OCI-M2 (cell line): ENCODE measurements at regions not wholly inside any gene's neighbourhood (a gene's known extent, or its start where the extent isn't known, plus 50 kb on each side); places are given as distances from the start of the nearest gene placed in this dataset.

Source experiments
- DNase-seq: peaks from one replicate; lab custom pipeline; 2025; ENCODE audit not compliant: unreplicated experiment; lab: John Stamatoyannopoulos, UW

DNA sequence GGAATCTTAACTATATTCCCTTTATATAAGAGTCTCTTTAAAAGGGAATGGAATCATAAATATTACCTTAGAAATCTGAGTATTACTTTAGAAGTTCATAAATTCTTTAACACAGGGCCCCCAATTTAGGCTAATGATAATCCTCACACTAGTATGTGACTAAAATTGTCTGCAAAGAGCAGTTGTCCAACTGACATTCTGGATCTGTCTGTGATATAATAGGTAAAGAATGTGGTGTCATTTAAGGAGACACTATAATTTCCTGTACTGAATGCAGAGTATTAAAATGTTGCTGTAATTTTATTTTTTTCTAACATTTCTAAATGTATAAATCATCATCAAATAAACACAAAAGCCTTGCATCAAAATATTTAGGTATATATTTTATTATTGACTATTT is 128.5 kb upstream of the DST start:
- no peak for DNase-seq

GRCh38 chr6:56770011-56770520 is 127.4 kb upstream of the DST start:
- DNase-seq: no peak

DNA sequence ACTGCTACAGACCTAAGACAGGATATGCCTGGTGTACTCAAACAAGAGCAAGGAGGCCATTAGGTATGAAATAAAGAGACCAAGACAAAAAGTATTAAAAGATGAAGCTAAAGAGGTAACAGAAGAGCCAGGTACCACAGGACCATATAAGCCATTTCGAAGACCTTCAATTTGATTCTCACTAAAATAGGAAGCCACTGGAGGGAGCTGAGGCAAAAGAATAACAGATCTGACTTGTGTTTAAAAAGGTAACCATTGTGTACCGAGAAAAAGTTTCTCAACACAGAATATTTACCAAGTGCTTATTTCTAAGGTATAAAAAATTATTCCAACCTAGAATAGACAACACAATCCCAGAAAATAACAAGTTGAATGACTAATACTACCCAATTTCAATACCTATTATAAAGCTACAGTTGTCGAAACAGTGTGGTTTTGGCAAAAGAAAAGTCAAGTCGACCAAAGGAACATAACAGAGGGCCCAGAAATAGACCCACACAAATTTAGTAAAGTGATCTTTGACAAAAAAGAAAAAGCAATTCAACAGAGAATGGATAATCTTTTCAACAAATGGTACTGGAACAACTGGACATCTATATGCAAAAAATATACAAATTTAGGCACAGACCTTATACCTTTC is 125.3 kb upstream of the DST start:
- no peak for DNase-seq

- DNase-seq: no peak
Observed at GRCh38 chr6:56767435-56767834, 124.7 kb upstream of the DST start.

GRCh38 chr6:56766806-56767178 is 124.1 kb upstream of the DST start:
- DNase-seq: no peak

DNA sequence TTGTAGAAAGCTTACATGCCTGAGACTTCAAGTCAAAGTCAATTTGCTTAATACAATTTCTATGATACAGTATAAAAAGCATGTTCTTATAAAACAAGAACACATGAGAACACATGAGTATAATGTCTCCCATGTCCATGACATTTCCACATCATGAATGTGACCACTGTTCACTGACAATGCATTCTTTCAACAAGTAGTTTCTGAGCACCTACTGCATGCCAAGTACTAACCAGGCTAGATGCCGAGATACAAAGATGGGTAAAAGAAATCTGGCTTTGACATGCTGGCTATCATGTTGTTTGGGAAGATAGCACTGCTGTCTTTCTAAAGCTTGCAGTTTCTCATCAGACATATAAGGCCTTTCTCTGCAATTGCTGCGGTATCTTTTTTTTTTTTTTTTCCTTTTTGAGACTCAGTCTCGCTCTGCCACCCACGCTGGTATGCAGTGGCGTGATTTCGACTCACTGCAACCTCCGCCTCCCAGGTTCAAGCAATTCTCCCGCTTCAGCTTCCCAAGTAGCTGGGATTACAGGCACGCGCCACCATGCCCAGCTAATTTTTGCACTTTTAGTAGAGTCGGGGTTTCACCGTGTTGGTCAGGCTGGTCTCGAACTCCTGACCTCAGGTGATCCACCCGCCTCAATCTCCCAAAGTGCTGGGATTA is 123.6 kb upstream of the DST start:
- DNase-seq: no peak

GRCh38 chr6:56765494-56765893 is 122.8 kb upstream of the DST start:
- no peak for DNase-seq

DNA sequence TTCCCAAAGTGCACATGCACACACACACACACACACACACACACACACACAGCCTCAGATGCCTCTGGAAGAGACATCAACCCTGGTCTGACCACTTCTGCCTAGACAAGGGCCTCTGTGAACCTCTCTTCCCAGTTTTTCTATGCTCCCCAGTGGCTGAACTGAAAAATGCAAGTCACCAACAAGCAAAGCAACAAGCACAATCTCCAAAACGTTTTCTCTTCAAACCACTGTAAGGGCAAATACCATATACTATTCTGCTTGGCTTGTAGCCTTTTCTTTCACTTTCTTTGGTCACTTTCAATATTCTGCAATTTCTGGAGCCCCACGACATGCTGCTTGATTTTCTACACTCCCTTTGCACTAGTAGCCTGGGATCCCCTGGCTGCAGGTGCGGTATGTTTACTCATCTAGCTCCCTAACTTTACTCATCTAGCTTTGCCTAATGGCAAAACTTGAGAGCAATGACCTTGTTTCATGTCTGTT is 121.4 kb upstream of the DST start:
- no peak for DNase-seq

DNA sequence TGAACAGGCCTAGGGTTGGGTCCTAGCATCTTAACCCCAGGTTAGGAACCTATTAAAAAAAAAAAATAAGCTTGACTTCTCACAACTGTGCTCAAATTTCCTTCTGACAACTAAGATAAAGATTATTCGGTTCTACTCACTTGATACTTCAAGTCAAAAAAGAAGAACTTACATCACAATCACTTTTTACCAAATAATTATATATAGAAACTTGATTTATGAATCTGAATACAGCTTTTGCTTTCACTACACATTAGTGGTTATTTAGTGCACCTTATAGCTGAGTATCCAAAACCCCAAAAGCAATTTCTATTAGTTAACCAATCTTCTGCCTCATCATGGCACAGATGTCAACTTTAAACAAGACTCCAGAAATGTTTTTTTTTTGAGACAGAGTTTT is 119.0 kb upstream of the DST start:
- no peak for DNase-seq

GRCh38 chr6:56760842-56761241 is 118.2 kb upstream of the DST start:
- no peak for DNase-seq

DNA sequence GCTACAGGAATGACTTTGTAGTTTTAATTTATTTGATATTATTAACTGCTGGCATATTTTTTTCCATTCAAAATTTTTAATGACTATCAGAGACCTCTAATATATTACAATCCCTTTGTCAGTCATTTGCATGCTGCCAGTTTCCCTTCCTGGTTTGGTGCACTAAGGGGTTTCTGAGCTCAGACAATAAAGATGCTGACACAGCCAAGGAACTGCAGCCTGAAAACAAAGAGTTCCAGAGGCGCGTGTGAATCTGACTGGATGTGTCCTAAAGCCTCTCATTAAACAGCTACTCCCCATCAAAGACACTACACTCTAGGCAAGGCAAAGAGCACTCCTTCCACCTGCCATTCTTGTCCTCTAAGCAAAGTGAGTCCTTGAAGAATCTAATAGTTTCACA is 116.8 kb upstream of the DST start:
- no peak for DNase-seq

GRCh38 chr6:56758553-56758952 is 115.9 kb upstream of the DST start:
- DNase-seq: no peak

GRCh38 chr6:56758120-56758519 is 115.4 kb upstream of the DST start:
- DNase-seq: no peak

GRCh38 chr6:56757588-56757984 is 114.9 kb upstream of the DST start:
- DNase-seq: no peak

DNA sequence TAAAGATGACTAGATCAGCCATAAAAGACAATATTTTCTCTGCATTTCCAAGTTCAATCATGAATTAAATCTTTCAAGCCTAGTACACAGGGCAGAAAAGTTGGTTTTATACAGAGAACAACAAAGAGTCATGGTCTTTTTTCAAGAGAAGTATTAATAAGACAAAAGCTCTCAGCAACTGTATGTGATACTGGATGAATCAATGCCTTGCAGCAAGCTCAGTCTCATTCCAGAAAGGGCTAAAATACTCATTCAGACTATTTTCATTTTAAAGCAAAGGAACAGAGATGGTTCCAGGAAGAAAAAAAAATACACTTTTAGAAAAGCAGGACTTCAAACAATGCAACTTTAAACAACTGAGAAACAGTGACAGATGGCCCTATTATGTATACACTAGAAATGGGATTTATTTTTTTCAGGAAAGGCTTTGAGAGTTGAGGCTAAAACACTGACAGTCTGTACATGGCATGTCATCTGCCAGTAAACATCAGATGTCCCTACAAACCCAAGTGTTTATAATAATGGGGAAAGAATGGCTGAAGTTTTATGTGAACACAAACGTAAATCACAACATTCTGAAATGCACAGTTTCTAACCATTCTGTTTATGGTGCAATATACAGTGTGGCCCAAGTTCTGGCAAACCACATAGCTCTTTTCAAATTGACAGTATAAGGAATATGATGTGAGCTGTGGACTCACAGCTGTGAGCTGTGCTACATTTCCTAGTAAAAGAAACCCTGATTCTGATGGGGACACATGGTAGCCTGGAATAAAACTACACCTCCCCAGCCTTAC is 114.3 kb upstream of the DST start:
- DNase-seq: no peak

DNA sequence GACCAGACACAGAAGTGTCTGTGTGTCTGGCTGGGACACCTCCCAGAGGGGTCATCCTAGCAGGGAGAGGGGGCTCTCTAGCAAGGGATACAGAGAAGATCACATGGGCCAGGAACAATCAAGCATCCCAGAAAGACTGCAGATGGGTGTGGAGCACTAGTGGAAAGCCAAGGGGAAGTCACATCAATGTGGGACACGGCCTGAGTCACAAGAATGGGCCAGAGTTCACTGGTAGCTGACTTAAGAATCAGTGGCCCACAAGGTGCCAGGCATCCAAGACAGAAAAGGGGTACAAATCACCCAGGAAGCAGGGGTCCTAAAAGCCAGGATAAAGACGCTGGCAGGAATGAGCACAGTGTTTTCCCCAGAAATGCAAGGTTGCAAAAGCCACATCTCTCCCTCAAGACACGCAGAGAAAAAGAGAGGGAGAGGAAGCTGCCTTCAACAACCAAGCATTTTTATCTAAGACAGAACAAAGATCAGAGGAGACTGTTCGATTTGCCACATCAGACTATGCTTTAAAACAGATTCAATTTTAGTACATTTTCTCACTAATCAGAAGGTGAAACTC is 113.6 kb upstream of the DST start:
- DNase-seq: no peak

- no peak for DNase-seq
Observed at GRCh38 chr6:56755040-56755439, 112.4 kb upstream of the DST start.

GRCh38 chr6:56753811-56754210 is 111.1 kb upstream of the DST start:
- DNase-seq: no peak

- no peak for DNase-seq
Observed at GRCh38 chr6:56752534-56752933, 109.8 kb upstream of the DST start.

DNA sequence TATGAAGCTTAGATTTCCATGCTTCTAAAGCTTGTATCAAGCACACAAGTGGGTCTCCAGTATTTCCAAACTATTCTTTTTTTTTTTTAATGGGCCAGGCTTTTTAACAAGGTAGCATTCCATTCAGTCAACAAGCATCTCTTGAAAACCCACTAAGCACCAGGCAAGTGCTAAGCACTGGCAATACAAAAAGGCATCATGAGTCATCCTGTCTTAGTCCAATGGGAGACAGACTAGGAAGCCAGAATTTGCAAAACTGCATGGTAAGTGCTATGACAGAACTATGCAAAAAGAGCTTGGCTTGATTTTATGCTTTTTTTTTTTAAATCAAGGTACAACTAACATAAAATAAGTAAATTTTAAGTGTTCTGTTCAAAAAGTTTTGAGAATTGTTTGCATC is 109.3 kb upstream of the DST start:
- no peak for DNase-seq

- DNase-seq: no peak
Observed at GRCh38 chr6:56751604-56752003, 108.9 kb upstream of the DST start.

- no peak for DNase-seq
Observed at GRCh38 chr6:56750686-56751085, 108.0 kb upstream of the DST start.
